Germinal center (tissue), 1 donor: ENCODE measurements at regions not wholly inside any gene's neighbourhood (a gene's known extent, or its start where the extent isn't known, plus 50 kb on each side); places are given as distances from the start of the nearest gene placed in this dataset.

ENCODE experiments used
- DNase-seq: peaks from one replicate; pipeline ENCODE4 v3.0.0; 2012; ENCODE audit warnings: mixed read lengths, low spot score

GRCh38 chr2:180660881-180661685 lies 319.3 kb upstream of the UBE2E3 start:
- no peak for DNase-seq

GRCh38 chr2:180660207-180660606 lies 320.2 kb upstream of the UBE2E3 start:
- no peak for DNase-seq

GRCh38 chr2:180657054-180657453 lies 323.4 kb upstream of the UBE2E3 start:
- DNase-seq, result no peak

GRCh38 chr2:180656455-180656847 lies 324.0 kb upstream of the UBE2E3 start:
- no peak for DNase-seq

GRCh38 chr2:180655842-180656454 lies 324.5 kb upstream of the UBE2E3 start:
- no peak for DNase-seq

- DNase-seq, result no peak
Measured at GRCh38 chr2:180655393-180655792, 325.0 kb upstream of the UBE2E3 start.

- DNase-seq, result no peak
Measured at GRCh38 chr2:180653481-180653880, 326.9 kb upstream of the UBE2E3 start.

- no peak for DNase-seq
Measured at GRCh38 chr2:180652794-180653193, 327.6 kb upstream of the UBE2E3 start.

GRCh38 chr2:180651596-180651995 lies 328.8 kb upstream of the UBE2E3 start:
- DNase-seq, result no peak

- DNase-seq, result no peak
Measured at GRCh38 chr2:180647621-180648020, 332.8 kb upstream of the UBE2E3 start.

GRCh38 chr2:180647221-180647620 lies 333.2 kb upstream of the UBE2E3 start:
- DNase-seq, result no peak

- no peak for DNase-seq
Measured at GRCh38 chr2:180646756-180647155, 333.6 kb upstream of the UBE2E3 start.

GRCh38 chr2:180644709-180645108 lies 335.7 kb upstream of the UBE2E3 start:
- no peak for DNase-seq

- no peak for DNase-seq
Measured at GRCh38 chr2:180630756-180631155, 349.6 kb upstream of the UBE2E3 start.

- DNase-seq, result no peak
Measured at GRCh38 chr2:180625006-180625844, 355.2 kb upstream of the UBE2E3 start.

- no peak for DNase-seq
Measured at GRCh38 chr2:180621941-180622918, 358.2 kb upstream of the UBE2E3 start.

GRCh38 chr2:180621366-180621765 lies 359.0 kb upstream of the UBE2E3 start:
- no peak for DNase-seq

- no peak for DNase-seq
Measured at GRCh38 chr2:180618570-180618969, 361.8 kb upstream of the UBE2E3 start.

GRCh38 chr2:180614776-180615175 lies 365.6 kb upstream of the UBE2E3 start:
- DNase-seq, result no peak

- no peak for DNase-seq
Measured at GRCh38 chr2:180609626-180610340, 370.6 kb upstream of the UBE2E3 start.

GRCh38 chr2:180607514-180608049 lies 372.8 kb upstream of the UBE2E3 start:
- DNase-seq, result no peak
